Endothelial cell of umbilical vein (primary cell): ENCODE measurements at regions not wholly inside any gene's neighbourhood (a gene's known extent, or its start where the extent isn't known, plus 50 kb on each side); places are given as distances from the start of the nearest gene placed in this dataset.

Experiments used
- BruUV-seq: library from RNA; stranded (reverse); fragments of 400-500 nt; replicated peaks from 2 replicates; lab custom pipeline; 2021; lab: Mats Ljungman, UMichigan
- CTCF ChIA-PET: fragments of 300-600, 350-600 bp; sonication (Branson Sonifier 250); formaldehyde crosslinking; loops from one replicate; lab custom pipeline; 2021; ENCODE audit warnings: antibody characterized with exemption, inconsistent platforms; lab: Charles Lee
- POLR2A ChIA-PET: fragments of 300-600, 350-600 bp; sonication (Branson Sonifier 250); formaldehyde crosslinking; loops from one replicate; lab custom pipeline; 2021; ENCODE audit warnings: antibody characterized with exemption, inconsistent platforms; lab: Charles Lee
- DNase-seq: peaks from one replicate; pipeline ENCODE4 v3.0.0-alpha.2; 2011; ENCODE audit warnings: low read depth, low spot score
- FAIRE-seq: peaks from 2 replicates; lab custom pipeline; 2011; peaks lifted over from hg19 to GRCh38; lab: Jason Lieb, UNC
- H2AFZ ChIP-seq: 2 replicates; pipeline ENCODE4 v1.6.0; 2012; ENCODE audit warnings: low read depth, low read length, control low read depth, inconsistent platforms
- H3K27ac ChIP-seq: 2 replicates; pipeline ENCODE4 v1.5.1; 2011; ENCODE audit warnings: low read depth, mild to moderate bottlenecking, control low read depth, low read length, moderate library complexity; ENCODE audit not compliant: insufficient read depth
- H3K27me3 ChIP-seq, 2 experiments: 2 replicates each; pipeline versions ENCODE4 v1.6.0 to v1.6.1; 2011; ENCODE audit warnings: low read length in 2 of 2, mixed read lengths in 1 of 2; ENCODE audit not compliant: control insufficient read depth in 2 of 2, insufficient read depth in 2 of 2
- H3K36me3 ChIP-seq, 2 experiments: 2 replicates in 1 of 2; 3 replicates in 1 of 2; pipeline ENCODE4 v1.5.1; 2011; ENCODE audit warnings: low read length in 2 of 2, mild to moderate bottlenecking in 1 of 2, moderate library complexity in 1 of 2; ENCODE audit not compliant: control insufficient read depth in 2 of 2, insufficient read depth in 2 of 2; ENCODE audit errors: extremely low read depth in 1 of 2
- H3K4me1 ChIP-seq: 3 replicates; pipeline ENCODE4 v1.5.1; 2011; ENCODE audit warnings: mild to moderate bottlenecking, low read length; ENCODE audit not compliant: control insufficient read depth, insufficient read depth; ENCODE audit errors: extremely low read depth
- H3K4me2 ChIP-seq: 2 replicates; pipeline ENCODE4 v1.6.1; 2011; ENCODE audit warnings: low read length, control low read depth, mixed read lengths; ENCODE audit not compliant: insufficient read depth
- H3K4me3 ChIP-seq, 3 experiments: fragments of 200-600 bp in 1 of 3; sonication (generic), shearing (Covaris generic) in 1 of 3; replicated peaks in 1 of 3; 2 replicates each; pipeline ENCODE4 v1.5.1; 2011 to 2016; ENCODE audit warnings: control low read depth in 3 of 3, low read length in 3 of 3, mild to moderate bottlenecking in 2 of 3, inconsistent platforms in 1 of 3, low read depth in 1 of 3, moderate library complexity in 1 of 3; ENCODE audit not compliant: insufficient read depth in 1 of 3
- H3K79me2 ChIP-seq: 2 replicates; pipeline ENCODE4 v1.6.0; 2012; ENCODE audit warnings: low read length, inconsistent platforms; ENCODE audit not compliant: control insufficient read depth, insufficient read depth
- H3K9ac ChIP-seq: replicated peaks from 2 replicates; pipeline ENCODE3; 2011; ENCODE audit warnings: low read length, control low read depth; ENCODE audit not compliant: insufficient read depth; ENCODE audit errors: extremely low read depth
- H3K9me1 ChIP-seq: replicated peaks from 3 replicates; pipeline ENCODE4 v1.6.0; 2011; ENCODE audit warnings: mild to moderate bottlenecking, low read length; ENCODE audit not compliant: control insufficient read depth, insufficient read depth; ENCODE audit errors: extremely low read depth
- H3K9me3 ChIP-seq: replicated peaks from 2 replicates; pipeline ENCODE4 v1.5.1; 2012; ENCODE audit warnings: low read length, inconsistent platforms; ENCODE audit not compliant: control insufficient read depth, insufficient read depth
- H4K20me1 ChIP-seq: replicated peaks from 2 replicates; pipeline ENCODE3; 2011; ENCODE audit warnings: mild to moderate bottlenecking, low read length; ENCODE audit not compliant: control insufficient read depth, insufficient read depth; ENCODE audit errors: extremely low read depth
- CTCF ChIP-seq, 2 donors: IDR thresholded peaks; 1 replicate in 1 of 2; 2 replicates in 1 of 2; pipeline ENCODE4 v1.5.1; 2011; ENCODE audit warnings: low read length in 2 of 2, mild to moderate bottlenecking in 2 of 2, moderate library complexity in 2 of 2, control low read depth in 1 of 2, inconsistent platforms in 1 of 2, low read depth in 1 of 2; ENCODE audit not compliant: insufficient read depth in 1 of 2; ENCODE audit errors: extremely low read depth in 1 of 2
- EZH2 ChIP-seq: IDR thresholded peaks from 2 replicates; pipeline ENCODE4 v1.6.1; 2012; ENCODE audit warnings: borderline replicate concordance, low read depth, mild to moderate bottlenecking, moderate library complexity, low read length, inconsistent platforms; ENCODE audit not compliant: severe bottlenecking
- FOS ChIP-seq: IDR thresholded peaks from 2 replicates; pipeline ENCODE4 v1.6.1; 2011; ENCODE audit warnings: mild to moderate bottlenecking, low read length, moderate library complexity, borderline replicate concordance; ENCODE audit not compliant: insufficient read depth
- GATA2 ChIP-seq: IDR thresholded peaks from 2 replicates; pipeline ENCODE4 v1.7.0; 2011; ENCODE audit warnings: low read depth, mild to moderate bottlenecking, moderate library complexity, mixed read lengths, low read length; ENCODE audit not compliant: insufficient read length, insufficient read depth
- JUN ChIP-seq: IDR thresholded peaks from 2 replicates; pipeline ENCODE4 v1.6.1; 2011; ENCODE audit warnings: borderline replicate concordance, low read depth; ENCODE audit not compliant: insufficient read length, insufficient read depth
- MAX ChIP-seq: IDR thresholded peaks from 2 replicates; pipeline ENCODE4 v1.6.1; 2011; ENCODE audit not compliant: insufficient read depth, insufficient read length
- MYC ChIP-seq: IDR thresholded peaks from one replicate; pipeline ENCODE4 v1.6.1; 2011; ENCODE audit warnings: mild to moderate bottlenecking, low read depth, low read length
- POLR2A ChIP-seq: IDR thresholded peaks from 2 replicates; pipeline ENCODE4 v1.6.1; 2012; ENCODE audit warnings: low read depth, mild to moderate bottlenecking, control low read depth, low read length
- POLR2AphosphoS5 ChIP-seq: IDR thresholded peaks from 2 replicates; pipeline ENCODE4 v1.6.1; 2012; ENCODE audit warnings: low read depth, mild to moderate bottlenecking, control low read depth, low read length, moderate library complexity; ENCODE audit not compliant: insufficient read depth
- dilution Hi-C: fragments of 300-500 bp; cut with MboI; formaldehyde crosslinking; loops from one replicate; pipeline ENCODE4 v1.15.0; 2019; ENCODE audit warnings: low sequenced_read_pairs; ENCODE audit not compliant: extremely low pct_ligation_motif_present
- intact Hi-C: fragments of 100-400 bp; cut with micrococcal nuclease; formaldehyde crosslinking; loops from one replicate; pipeline ENCODE4 v1.10.0; 2022

- ChIA-PET POLR2A (no interaction called here), CTCF (no interaction called here)
- H3K9ac ChIP-seq: no peak overlapping the region
- H3K4me3 ChIP-seq: no peak overlapping the region
- no peaks in the 10 kb centered on the region for H3K4me1 ChIP-seq
- no peak overlapping the region for H3K27ac ChIP-seq
- FAIRE-seq (no peak), DNase-seq (no peak)
- H3K79me2 ChIP-seq: no peaks in the 10 kb centered on the region
- H2AFZ ChIP-seq: no peak overlapping the region
- no TSS peak for BruUV-seq
- H3K27me3 ChIP-seq: no peaks in the 10 kb centered on the region
- no peaks in the 10 kb centered on the region for H3K9me3 ChIP-seq
- H3K9me1 ChIP-seq: no peaks in the 10 kb centered on the region
- no peak for TF ChIP-seq POLR2AphosphoS5
- TF ChIP-seq POLR2A: no peak
- no peak for TF ChIP-seq GATA2
- TF ChIP-seq EZH2: no peak
- TF ChIP-seq FOS: no peak
- no peak for TF ChIP-seq MYC
- no peak for TF ChIP-seq CTCF (IDR thresholded peaks at IDR 0.05; ENCODE audit: extremely low read depth in 1 of 2, insufficient read depth in 1 of 2, low read depth in 1 of 2, low read length in 2 of 2)
- no peak for TF ChIP-seq JUN
- TF ChIP-seq MAX: no peak
- H4K20me1 ChIP-seq: no peaks in the 10 kb centered on the region
- intact Hi-C loops: no loop called here
- H3K36me3 ChIP-seq: no peaks in the 10 kb centered on the region
- H3K4me2 ChIP-seq: no peak overlapping the region
- dilution Hi-C loops: no loop called here
These were observed 108.7 kb downstream of the TOMM20 start for GRCh38 chr1:235019961-235020360.
